ENCODE measurements at regions not wholly inside any gene's neighbourhood (a gene's known extent, or its start where the extent isn't known, plus 50 kb on each side); places are given as distances from the start of the nearest gene placed in this dataset.
"Not testable (repeated sequence)": the region's sequence is repeated elsewhere in the genome, so short reads cannot be mapped to it uniquely, and the experiment has no call there.

DNA sequence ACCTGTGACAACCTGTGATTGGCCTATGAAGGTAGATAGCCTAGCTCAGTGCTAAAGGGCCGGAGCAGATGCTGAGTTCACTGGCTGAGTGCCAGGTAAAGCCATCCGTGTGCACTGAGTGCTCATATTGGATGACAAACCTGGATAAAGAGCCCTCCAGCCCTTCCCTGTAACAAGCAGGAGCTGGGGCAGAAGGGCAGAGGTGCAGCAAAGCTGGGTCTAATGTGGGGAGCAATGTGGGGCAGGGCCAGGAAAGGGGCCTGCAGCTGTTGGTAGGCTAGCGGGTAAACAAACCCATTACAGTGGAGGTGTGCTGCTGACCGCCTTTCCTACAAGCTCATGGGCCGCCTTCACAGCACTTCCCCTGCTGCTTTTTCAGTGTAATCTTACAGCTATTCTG is 104.4 kb downstream of the TNFRSF13B start:
- CTCF ChIA-PET; H3K36me3 Mint-ChIP-seq (ENCODE audit: low read depth); H3K27me3 Mint-ChIP-seq; ATAC-seq; intact Hi-C loops (cut with DNase I, micrococcal nuclease); H3K9me3 Mint-ChIP-seq (ENCODE audit: low read depth); H3K4me1 Mint-ChIP-seq; DNase-seq; H3K27ac Mint-ChIP-seq; H3K4me3 Mint-ChIP-seq; POLR2A ChIA-PET: not testable (repeated sequence)

DNA sequence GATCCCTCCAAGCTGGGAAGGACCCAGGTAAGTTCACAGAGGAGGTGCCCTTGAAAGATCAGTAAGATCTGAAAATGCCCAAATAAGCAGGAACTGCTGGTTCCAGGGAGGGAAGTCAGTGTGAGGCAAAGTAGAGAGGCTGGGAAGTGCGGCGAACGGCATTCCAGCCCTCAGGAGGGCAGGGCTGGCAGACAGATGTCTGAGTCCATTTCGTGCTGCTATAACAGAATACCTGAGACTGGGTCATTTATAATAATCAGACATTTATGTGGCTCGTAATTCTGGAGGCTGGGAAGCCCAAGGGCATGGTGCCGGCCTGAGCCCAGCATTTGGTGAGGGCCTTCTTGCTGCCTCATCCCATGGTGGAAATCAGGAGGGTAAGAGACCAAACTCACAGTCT is 105.1 kb downstream of the TNFRSF13B start:
- intact Hi-C loops (cut with DNase I, micrococcal nuclease); H3K36me3 Mint-ChIP-seq (ENCODE audit: low read depth); POLR2A ChIA-PET; H3K27me3 Mint-ChIP-seq; H3K4me1 Mint-ChIP-seq; DNase-seq; ATAC-seq; H3K4me3 Mint-ChIP-seq; H3K9me3 Mint-ChIP-seq (ENCODE audit: low read depth); H3K27ac Mint-ChIP-seq; CTCF ChIA-PET: not testable (repeated sequence)

GRCh38 chr17:16866436-16866835 is 105.5 kb downstream of the TNFRSF13B start:
- Mint-ChIP-seq H3K4me1 (no peaks in the 10 kb centered on the region), H3K4me3 (no peak overlapping the region), H3K27me3 (no peaks in the 10 kb centered on the region), H3K36me3 (ENCODE audit: low read depth) (no peaks in the 10 kb centered on the region), H3K9me3 (ENCODE audit: low read depth) (no peaks in the 10 kb centered on the region), H3K27ac (no peak overlapping the region)
- DNase-seq (no peak), ATAC-seq (no peak)
- intact Hi-C loops (cut with DNase I, micrococcal nuclease) = no loop called here
- ChIA-PET CTCF (no interaction called here), POLR2A (no interaction called here)

- H3K4me1 Mint-ChIP-seq; intact Hi-C loops (cut with DNase I, micrococcal nuclease); CTCF ChIA-PET: not testable (repeated sequence)
Measured at GRCh38 chr17:16865704-16866103, 106.2 kb downstream of the TNFRSF13B start.

DNA sequence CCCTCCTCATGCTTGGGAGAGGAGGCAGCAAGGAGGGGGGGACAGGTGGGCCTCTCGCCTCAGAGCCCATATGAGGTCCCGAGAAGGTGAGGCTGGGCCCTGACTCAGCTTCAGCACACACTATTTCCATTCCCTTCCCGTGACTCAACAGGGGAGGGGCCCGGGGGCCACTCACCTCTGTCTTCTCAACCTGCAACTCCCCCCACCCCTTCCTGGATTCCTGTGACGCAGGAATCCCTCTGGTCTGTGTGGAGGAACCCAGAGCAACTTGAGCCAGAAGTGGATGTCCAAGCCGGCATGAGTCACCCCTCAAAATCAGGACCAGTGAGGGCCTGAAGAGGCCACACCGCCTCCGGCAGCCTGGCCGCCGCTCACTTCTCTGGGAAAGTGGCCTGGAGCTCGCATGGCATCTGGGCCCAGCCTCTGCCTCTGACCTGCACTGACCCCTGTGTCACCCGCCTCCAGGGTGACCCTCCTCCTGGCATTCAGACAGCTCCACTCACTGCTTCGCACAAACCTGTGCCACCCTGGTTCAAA is 106.8 kb downstream of the TNFRSF13B start:
- DNase-seq; H3K9me3 Mint-ChIP-seq (ENCODE audit: low read depth); H3K4me3 Mint-ChIP-seq; intact Hi-C loops (cut with DNase I, micrococcal nuclease); POLR2A ChIA-PET; H3K27ac Mint-ChIP-seq; H3K4me1 Mint-ChIP-seq; H3K36me3 Mint-ChIP-seq (ENCODE audit: low read depth); H3K27me3 Mint-ChIP-seq; CTCF ChIA-PET: not testable (repeated sequence)
- peak; percentile 84 for ATAC-seq

More at GRCh38 chr17:16865704-16866103, 106.2 kb downstream of the TNFRSF13B start:
- H3K36me3 Mint-ChIP-seq (ENCODE audit: low read depth); H3K27me3 Mint-ChIP-seq; DNase-seq; H3K9me3 Mint-ChIP-seq (ENCODE audit: low read depth); ATAC-seq; POLR2A ChIA-PET; H3K27ac Mint-ChIP-seq; H3K4me3 Mint-ChIP-seq: not testable (repeated sequence)

DNA sequence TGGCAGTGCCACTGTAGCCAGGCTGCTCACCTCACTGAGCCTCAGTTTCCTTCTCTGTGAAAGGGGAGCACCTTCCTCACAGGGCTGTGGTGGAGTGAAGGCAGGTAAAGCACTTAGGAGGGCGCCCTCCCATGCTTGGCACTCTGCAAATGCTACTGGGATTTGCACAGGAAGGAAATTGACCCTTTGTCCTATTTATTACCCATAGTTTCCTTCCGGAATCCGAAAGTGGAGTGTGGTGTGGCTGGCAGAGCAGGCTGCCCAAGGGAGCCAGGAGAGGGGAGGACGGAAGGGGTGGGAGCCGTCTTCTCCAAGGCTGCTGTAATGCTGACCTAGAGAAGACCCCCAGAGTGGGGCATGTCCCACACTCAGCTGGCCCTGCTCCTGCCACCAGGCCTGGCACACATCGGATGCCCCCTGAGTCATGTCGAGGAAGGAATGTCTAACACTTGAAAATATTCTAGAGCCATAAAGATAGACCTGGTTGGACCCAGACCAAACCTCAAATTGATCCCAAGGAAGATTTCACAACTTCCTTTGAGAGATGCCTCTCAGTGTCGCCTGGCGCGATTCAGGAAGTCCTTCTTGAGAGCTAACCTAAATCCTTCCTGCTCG is 107.3 kb downstream of the TNFRSF13B start:
- H3K9me3 Mint-ChIP-seq (ENCODE audit: low read depth); DNase-seq; H3K4me1 Mint-ChIP-seq; CTCF ChIA-PET; ATAC-seq; H3K27me3 Mint-ChIP-seq; H3K36me3 Mint-ChIP-seq (ENCODE audit: low read depth); H3K27ac Mint-ChIP-seq; H3K4me3 Mint-ChIP-seq; POLR2A ChIA-PET; intact Hi-C loops (cut with DNase I, micrococcal nuclease): not testable (repeated sequence)

DNA sequence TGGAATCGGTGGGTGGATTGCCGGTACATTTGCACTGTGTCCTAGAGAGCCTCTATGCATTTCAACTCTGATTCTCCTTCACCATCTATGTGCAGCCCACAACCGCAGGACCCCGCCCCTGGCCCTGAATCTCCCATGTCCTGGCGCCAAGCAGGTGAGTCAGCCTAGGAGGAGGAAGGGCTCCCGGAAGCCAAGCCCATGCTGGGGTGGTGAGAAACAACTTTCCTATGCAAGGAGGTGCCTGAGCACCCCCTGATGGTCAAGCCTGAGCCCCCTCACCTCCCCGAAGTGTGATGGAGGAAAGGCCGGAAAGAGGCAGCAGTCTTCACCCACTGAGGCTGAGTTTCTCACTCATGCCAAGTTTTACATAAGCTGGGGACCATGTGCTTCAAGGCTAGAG is 110.8 kb downstream of the TNFRSF13B start:
- POLR2A ChIA-PET; intact Hi-C loops (cut with DNase I, micrococcal nuclease); H3K9me3 Mint-ChIP-seq (ENCODE audit: low read depth); H3K4me3 Mint-ChIP-seq; H3K36me3 Mint-ChIP-seq (ENCODE audit: low read depth); DNase-seq; CTCF ChIA-PET; H3K27me3 Mint-ChIP-seq; H3K4me1 Mint-ChIP-seq; H3K27ac Mint-ChIP-seq; ATAC-seq: not testable (repeated sequence)

GRCh38 chr17:16860467-16860866 is 111.5 kb downstream of the TNFRSF13B start:
- ATAC-seq; H3K9me3 Mint-ChIP-seq (ENCODE audit: low read depth); H3K36me3 Mint-ChIP-seq (ENCODE audit: low read depth); H3K27me3 Mint-ChIP-seq; H3K27ac Mint-ChIP-seq; H3K4me1 Mint-ChIP-seq; DNase-seq; CTCF ChIA-PET; intact Hi-C loops (cut with DNase I, micrococcal nuclease); POLR2A ChIA-PET; H3K4me3 Mint-ChIP-seq: not testable (repeated sequence)

GRCh38 chr17:16859515-16859914 is 112.4 kb downstream of the TNFRSF13B start:
- intact Hi-C loops (cut with DNase I, micrococcal nuclease); DNase-seq; H3K36me3 Mint-ChIP-seq (ENCODE audit: low read depth); H3K4me1 Mint-ChIP-seq; H3K27ac Mint-ChIP-seq; H3K9me3 Mint-ChIP-seq (ENCODE audit: low read depth); H3K4me3 Mint-ChIP-seq; H3K27me3 Mint-ChIP-seq; CTCF ChIA-PET; POLR2A ChIA-PET; ATAC-seq: not testable (repeated sequence)

DNA sequence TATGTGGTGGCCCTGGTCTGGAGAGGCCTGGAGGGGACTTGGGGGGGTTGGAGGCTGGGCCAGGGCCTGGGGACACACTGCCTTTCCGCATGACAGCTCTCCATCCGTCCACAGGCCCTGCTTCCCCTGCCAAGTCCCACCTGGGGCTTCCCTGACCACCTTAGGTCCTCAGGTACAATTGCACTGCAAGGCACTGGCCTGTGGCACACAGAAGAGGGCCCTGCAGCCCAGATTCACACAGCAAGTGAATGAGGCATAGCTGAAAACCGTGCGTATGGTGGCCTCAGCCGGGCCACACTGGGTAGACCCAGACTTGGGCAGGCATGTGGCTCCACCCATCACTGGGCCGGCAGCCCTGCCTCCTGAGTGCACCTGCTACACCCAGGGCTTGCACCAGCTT is 114.2 kb downstream of the TNFRSF13B start:
- H3K27me3 Mint-ChIP-seq; H3K4me1 Mint-ChIP-seq; H3K27ac Mint-ChIP-seq; POLR2A ChIA-PET; DNase-seq; CTCF ChIA-PET; ATAC-seq; H3K36me3 Mint-ChIP-seq (ENCODE audit: low read depth); H3K4me3 Mint-ChIP-seq; H3K9me3 Mint-ChIP-seq (ENCODE audit: low read depth); intact Hi-C loops (cut with DNase I, micrococcal nuclease): not testable (repeated sequence)

DNA sequence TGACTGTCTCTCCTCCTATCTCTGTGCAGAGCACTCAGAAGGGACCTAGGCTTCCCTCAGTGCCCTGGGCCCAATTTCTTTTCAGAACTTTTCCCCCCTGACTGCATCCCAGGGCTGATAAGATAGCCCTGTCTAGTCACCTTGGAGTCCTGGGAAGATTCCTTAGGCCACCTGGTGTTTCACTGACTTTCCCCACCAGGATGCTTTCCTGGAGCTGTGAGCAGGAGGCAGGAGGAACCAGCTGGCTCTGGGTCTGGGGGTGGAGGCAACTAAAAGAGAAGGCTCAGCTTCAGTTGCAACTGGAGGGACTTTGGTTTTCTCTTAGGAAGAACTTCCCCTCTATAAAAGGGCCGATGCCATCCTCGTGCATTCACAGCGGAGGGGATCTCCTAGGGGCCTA is 115.1 kb downstream of the TNFRSF13B start:
- intact Hi-C loops (cut with DNase I, micrococcal nuclease); H3K36me3 Mint-ChIP-seq (ENCODE audit: low read depth); POLR2A ChIA-PET; H3K27me3 Mint-ChIP-seq; H3K4me1 Mint-ChIP-seq; DNase-seq; H3K9me3 Mint-ChIP-seq (ENCODE audit: low read depth); H3K27ac Mint-ChIP-seq; H3K4me3 Mint-ChIP-seq; CTCF ChIA-PET; ATAC-seq: not testable (repeated sequence)

DNA sequence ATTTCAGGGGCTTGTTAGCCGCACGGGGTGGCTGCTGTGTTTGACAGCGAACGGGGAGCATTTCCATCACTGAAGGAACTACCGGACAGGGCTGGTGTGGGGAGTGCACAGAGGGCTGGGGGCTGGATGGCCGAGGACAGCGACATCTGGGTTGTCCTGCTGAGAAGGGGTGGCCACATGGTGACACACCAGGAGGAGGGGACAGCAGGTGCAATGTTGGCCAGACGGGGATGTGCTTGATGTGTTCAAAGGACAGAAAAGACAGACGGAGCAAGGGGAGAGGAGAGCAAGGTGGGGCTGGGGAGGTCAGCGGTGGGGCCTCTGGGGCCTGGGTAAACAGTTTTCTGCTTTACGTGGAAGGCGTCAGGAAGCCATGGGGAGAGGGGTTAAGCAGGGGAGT is 115.7 kb downstream of the TNFRSF13B start:
- H3K36me3 Mint-ChIP-seq (ENCODE audit: low read depth); H3K9me3 Mint-ChIP-seq (ENCODE audit: low read depth); H3K27ac Mint-ChIP-seq; intact Hi-C loops (cut with DNase I, micrococcal nuclease); CTCF ChIA-PET; POLR2A ChIA-PET; H3K27me3 Mint-ChIP-seq; H3K4me3 Mint-ChIP-seq; DNase-seq; H3K4me1 Mint-ChIP-seq; ATAC-seq: not testable (repeated sequence)

GRCh38 chr17:16854636-16855035 is 117.3 kb downstream of the TNFRSF13B start:
- H3K36me3 Mint-ChIP-seq (ENCODE audit: low read depth); H3K4me1 Mint-ChIP-seq; POLR2A ChIA-PET; DNase-seq; H3K27me3 Mint-ChIP-seq; H3K9me3 Mint-ChIP-seq (ENCODE audit: low read depth); ATAC-seq; H3K4me3 Mint-ChIP-seq; H3K27ac Mint-ChIP-seq; intact Hi-C loops (cut with DNase I, micrococcal nuclease): not testable (repeated sequence)
- CTCF ChIA-PET = interaction anchor here (0.6 kb wide), 1 partner anchor 346 kb away, joined by 4 read pairs; no protein-coding TSS in a partner anchor
